SK-N-MC (cell line): ENCODE measurements at regions not wholly inside any gene's neighbourhood (a gene's known extent, or its start where the extent isn't known, plus 50 kb on each side); places are given as distances from the start of the nearest gene placed in this dataset.

ENCODE experiments used
- EZH2 ChIP-seq: fragments of 200-600 bp; sonication (generic); IDR thresholded peaks from one replicate; pipeline ENCODE4 v1.6.1; 2017; ENCODE audit warnings: antibody characterized with exemption
- FOXP2 ChIP-seq: optimal IDR thresholded peaks from 2 replicates; pipeline ENCODE3; 2011; ENCODE audit warnings: mild to moderate bottlenecking, moderate library complexity; ENCODE audit not compliant: insufficient read depth; ENCODE audit errors: extremely low read length, control extremely low read depth
- POLR2AphosphoS5 ChIP-seq: IDR thresholded peaks from 2 replicates; pipeline ENCODE4 v1.6.1; 2012; ENCODE audit warnings: mild to moderate bottlenecking, low read depth, low read length, borderline replicate concordance

GRCh38 chr12:9334041-9334692 lies 126.0 kb upstream of the PZP start:
- no peak; the same call in 1 of the 2 replicates for TF ChIP-seq POLR2AphosphoS5
- TF ChIP-seq EZH2 = no peak
- TF ChIP-seq FOXP2 = no peak
